Right hindlimb (tissue), 1 donor: ENCODE measurements at regions not wholly inside any gene's neighbourhood (a gene's known extent, or its start where the extent isn't known, plus 50 kb on each side); places are given as distances from the start of the nearest gene placed in this dataset.

ENCODE experiments used
- DNase-seq: peaks from one replicate; pipeline ENCODE4 v3.0.0-alpha.2; 2018

DNA sequence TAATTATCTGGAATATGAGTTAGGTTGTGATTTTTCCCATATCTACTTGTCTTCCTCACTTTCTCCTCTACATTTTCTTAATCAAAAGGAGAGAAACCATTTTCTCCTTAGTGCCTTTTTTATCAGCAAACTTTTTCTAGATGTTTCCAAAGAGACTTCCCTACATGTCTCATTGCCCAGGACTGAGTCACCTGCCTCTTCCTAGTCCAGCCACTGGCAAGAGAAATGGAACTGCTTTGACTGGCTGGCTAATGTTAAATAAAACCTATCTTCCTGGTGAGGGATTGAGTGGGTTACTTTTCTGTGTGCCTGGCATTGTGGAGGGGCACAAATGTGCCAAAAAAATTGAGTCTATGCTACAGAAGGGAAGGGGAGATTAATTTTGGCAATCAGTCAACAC lies 52.1 kb upstream of the CD5L start:
- no peak for DNase-seq

- DNase-seq = peak; percentile 23
These were observed 53.1 kb upstream of the CD5L start for GRCh38 chr1:157894613-157895165.

DNA sequence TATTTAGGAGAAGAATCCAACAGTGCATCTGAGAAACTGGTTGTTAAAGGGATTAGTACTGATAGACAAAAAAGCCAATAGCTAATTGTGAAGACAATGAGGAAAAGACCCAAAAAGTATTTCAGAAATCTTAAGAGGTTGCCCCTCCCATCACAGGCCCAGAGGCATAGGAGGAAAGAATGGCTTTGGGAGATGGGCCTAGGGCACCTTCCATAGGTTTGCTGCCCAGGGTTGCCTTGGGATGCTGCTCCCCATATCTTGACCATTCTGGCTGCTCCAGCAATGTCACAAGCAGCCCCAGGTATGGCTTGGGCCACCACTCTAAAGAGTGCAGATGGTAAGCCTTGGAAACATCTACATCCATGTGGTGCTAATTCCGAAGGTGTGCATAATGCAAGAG lies 68.7 kb upstream of the CD5L start:
- DNase-seq = no peak

DNA sequence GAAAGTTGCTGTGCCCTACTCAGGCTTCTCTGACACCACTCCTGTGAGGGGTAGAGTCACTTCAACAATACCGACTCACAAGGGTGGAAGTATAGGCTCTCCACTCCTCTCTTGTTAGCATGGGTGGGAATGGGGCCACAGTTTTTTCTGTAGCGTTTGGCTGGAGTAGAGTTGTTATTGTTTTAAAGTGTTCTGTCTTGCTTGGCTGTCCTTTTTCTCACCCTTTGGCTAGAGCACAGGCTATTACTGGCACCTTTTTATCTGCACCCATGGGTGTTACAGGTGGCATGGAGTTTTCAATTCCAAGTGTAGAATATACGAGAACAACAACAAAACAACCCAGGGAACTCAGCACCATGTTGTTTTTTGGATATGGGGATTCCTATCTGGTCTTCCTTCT lies 74.3 kb upstream of the CD5L start:
- no peak for DNase-seq

DNA sequence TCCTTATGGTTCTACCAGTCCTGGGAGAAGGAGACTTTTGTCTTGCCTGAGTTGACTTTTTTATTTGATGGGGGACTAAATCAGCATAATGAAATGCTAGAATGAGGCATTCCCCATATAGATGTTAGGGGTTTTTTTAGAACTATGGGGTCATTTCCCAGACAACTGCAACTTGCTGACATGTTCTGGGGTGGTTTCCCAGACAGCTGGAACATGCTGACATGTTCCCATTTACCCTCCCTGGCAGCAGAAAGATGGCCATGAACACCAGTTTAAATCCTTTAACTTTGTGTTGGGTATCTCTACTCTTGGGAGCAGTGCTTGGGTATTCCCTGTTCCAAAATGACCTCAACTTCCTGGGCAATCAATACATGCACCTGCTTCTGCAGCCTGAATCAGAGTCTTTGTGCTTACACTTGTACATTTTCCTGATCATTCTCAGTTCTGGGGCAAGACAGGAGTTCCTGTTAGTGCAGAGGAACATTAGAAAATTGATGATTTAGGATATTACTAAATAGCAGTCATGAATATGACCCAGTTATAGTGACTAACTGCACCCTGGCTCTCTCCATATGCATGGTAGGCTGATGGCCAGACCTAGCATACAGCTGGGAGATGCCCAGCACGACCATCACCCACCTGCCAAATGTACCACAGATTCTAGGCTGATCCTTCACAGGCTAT lies 75.4 kb upstream of the CD5L start:
- DNase-seq = no peak

DNA sequence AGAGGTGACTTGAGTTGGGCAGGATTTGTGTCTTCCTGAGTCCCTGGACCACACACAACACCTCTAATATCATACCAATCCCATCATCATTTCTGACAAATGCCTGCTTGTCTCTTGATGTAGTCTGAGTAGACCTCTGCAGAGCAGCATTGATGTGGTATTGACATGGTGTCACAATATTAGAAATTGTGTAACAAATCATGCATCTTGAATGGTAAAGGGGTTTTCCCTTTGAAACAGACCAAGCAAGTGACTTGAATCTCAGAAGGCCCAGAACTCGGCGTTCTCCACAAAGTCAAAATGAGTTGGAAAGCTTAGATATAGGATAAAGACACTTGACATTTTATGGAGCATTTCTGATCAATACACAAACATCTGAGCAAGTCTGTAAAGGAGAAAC lies 72.7 kb upstream of the KIRREL1 start:
- no peak for DNase-seq

- no peak for DNase-seq
These were observed 67.9 kb upstream of the KIRREL1 start for GRCh38 chr1:157925419-157926166.

- DNase-seq = no peak
These were observed 61.4 kb upstream of the KIRREL1 start for GRCh38 chr1:157932069-157932468.

GRCh38 chr1:157937744-157938143 lies 55.7 kb upstream of the KIRREL1 start:
- no peak for DNase-seq

DNA sequence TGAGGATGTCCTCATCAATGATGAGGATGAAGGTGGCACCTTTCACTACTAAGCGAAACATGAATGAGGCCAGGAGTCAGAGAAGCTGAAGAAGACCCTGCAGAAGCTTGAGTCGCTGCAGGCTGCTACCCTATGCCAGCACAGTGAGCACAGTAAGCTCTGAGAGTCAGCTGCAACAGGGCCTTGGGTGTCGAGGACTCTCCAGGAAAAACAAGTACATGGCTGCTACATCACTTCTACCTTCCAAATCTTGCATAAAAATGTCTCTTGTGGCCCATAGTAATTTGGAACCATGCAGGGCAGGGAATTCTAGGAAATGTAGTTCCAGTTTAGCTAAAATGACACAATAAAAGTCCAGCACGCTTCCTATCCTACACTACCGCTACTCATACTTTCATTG lies 51.5 kb upstream of the KIRREL1 start:
- no peak for DNase-seq
